GM18499 (cell line): ENCODE measurements at regions not wholly inside any gene's neighbourhood (a gene's known extent, or its start where the extent isn't known, plus 50 kb on each side); places are given as distances from the start of the nearest gene placed in this dataset.
"Not testable (repeated sequence)": the region's sequence is repeated elsewhere in the genome, so short reads cannot be mapped to it uniquely, and the experiment has no call there.

Experiments
- ATAC-seq: cut with Tn5 transposase; IDR thresholded peaks from one replicate; pipeline ENCODE4 v1.9.1; 2021; ENCODE audit warnings: moderate number of reproducible peaks; ENCODE audit not compliant: insufficient read depth, unreplicated experiment

- ATAC-seq: no peak
These were observed 132.8 kb upstream of the TAF11L2 start for GRCh38 chr5:17364987-17365810.

GRCh38 chr5:17365811-17366138, 132.3 kb upstream of the TAF11L2 start:
- no peak for ATAC-seq

- no peak for ATAC-seq
These were observed 130.7 kb upstream of the TAF11L2 start for GRCh38 chr5:17367256-17367840.

- ATAC-seq: no peak
These were observed 127.4 kb upstream of the TAF11L2 start for GRCh38 chr5:17370651-17371050.

- no peak for ATAC-seq
These were observed 124.6 kb upstream of the TAF11L2 start for GRCh38 chr5:17373406-17373805.

GRCh38 chr5:17373814-17374556, 124.0 kb upstream of the TAF11L2 start:
- no peak for ATAC-seq

- no peak for ATAC-seq
These were observed 122.9 kb upstream of the TAF11L2 start for GRCh38 chr5:17374973-17375742.

GRCh38 chr5:17375886-17376285, 122.1 kb upstream of the TAF11L2 start:
- not testable (repeated sequence) for ATAC-seq

GRCh38 chr5:17378346-17378997, 119.6 kb upstream of the TAF11L2 start:
- ATAC-seq: no peak

- ATAC-seq: no peak
These were observed 118.7 kb upstream of the TAF11L2 start for GRCh38 chr5:17379100-17379951.

GRCh38 chr5:17381932-17382331, 116.1 kb upstream of the TAF11L2 start:
- no peak for ATAC-seq

GRCh38 chr5:17383526-17383925, 114.5 kb upstream of the TAF11L2 start:
- no peak for ATAC-seq

- no peak for ATAC-seq
These were observed 113.8 kb upstream of the TAF11L2 start for GRCh38 chr5:17384181-17384580.

GRCh38 chr5:17388717-17389116, 109.3 kb upstream of the TAF11L2 start:
- ATAC-seq: no peak

GRCh38 chr5:17394086-17394485, 103.9 kb upstream of the TAF11L2 start:
- ATAC-seq: no peak

- ATAC-seq: no peak
These were observed 102.7 kb upstream of the TAF11L2 start for GRCh38 chr5:17395106-17395880.

GRCh38 chr5:17396247-17396646, 101.8 kb upstream of the TAF11L2 start:
- peak; percentile 62 for ATAC-seq

GRCh38 chr5:17398431-17398830, 99.6 kb upstream of the TAF11L2 start:
- ATAC-seq: peak; percentile 36
